Panc1 (cell line): ENCODE measurements at regions not wholly inside any gene's neighbourhood (a gene's known extent, or its start where the extent isn't known, plus 50 kb on each side); places are given as distances from the start of the nearest gene placed in this dataset.

Experiments used
- ATAC-seq: fragments of 200-7000 bp; cut with Tn5 transposase; 2 replicates; pipeline ENCODE4 v1.9.1; 2020; ENCODE audit warnings: mild to moderate bottlenecking, moderate library complexity
- BruUV-seq: library from RNA; stranded (reverse); fragments of 400-500 nt; replicated peaks from 2 replicates; lab custom pipeline; 2021; lab: Mats Ljungman, UMichigan
- CTCF ChIA-PET: fragments of 300-600 bp; sonication (Branson Sonifier 250); formaldehyde crosslinking; loops from one replicate; lab custom pipeline; 2022; ENCODE audit warnings: antibody characterized with exemption; lab: Charles Lee
- POLR2A ChIA-PET: fragments of 300-600 bp; sonication (Branson Sonifier 250); formaldehyde crosslinking; loops from one replicate; lab custom pipeline; 2022; ENCODE audit warnings: antibody characterized with exemption; lab: Charles Lee
- DNase-seq: peaks from one replicate; pipeline ENCODE4 v3.0.0-alpha.2; 2010; ENCODE audit warnings: low read depth, low spot score
- H3K27ac ChIP-seq: 2 replicates; pipeline ENCODE4 v1.5.1; 2011; ENCODE audit warnings: mild to moderate bottlenecking, low read length, inconsistent platforms
- H3K27me3 ChIP-seq: fragments of 200-500 bp; sonication (Bioruptor generic); 2 replicates; pipeline ENCODE4 v1.6.0; 2014; ENCODE audit warnings: low read length, inconsistent platforms; ENCODE audit not compliant: control insufficient read depth, insufficient read depth
- H3K36me3 ChIP-seq: fragments of 200-500 bp; sonication (Bioruptor generic); 2 replicates; pipeline ENCODE4 v1.5.1; 2014; ENCODE audit warnings: inconsistent platforms, mild to moderate bottlenecking, low read length, moderate library complexity; ENCODE audit not compliant: control insufficient read depth, insufficient read depth
- H3K4me1 ChIP-seq: 2 replicates; pipeline ENCODE4 v1.5.1; 2011; ENCODE audit warnings: inconsistent platforms, mild to moderate bottlenecking, low read length, moderate library complexity; ENCODE audit not compliant: control insufficient read depth, insufficient read depth
- H3K4me3 ChIP-seq, 2 experiments: 2 replicates each; pipeline ENCODE4 v1.5.1; 2011 to 2012; ENCODE audit warnings: low read depth in 2 of 2, low read length in 2 of 2, mild to moderate bottlenecking in 2 of 2, inconsistent platforms in 1 of 2, moderate library complexity in 1 of 2
- H3K9me3 ChIP-seq: fragments of 200-500 bp; sonication (Bioruptor generic); 2 replicates; pipeline ENCODE4 v1.5.1; 2014; ENCODE audit warnings: low read depth, mild to moderate bottlenecking, inconsistent platforms, low read length, moderate library complexity; ENCODE audit not compliant: control insufficient read depth, insufficient read depth
- CTCF ChIP-seq: fragments of 450-650 bp; IDR thresholded peaks from 2 replicates; pipeline ENCODE4 v1.5.1; 2017; ENCODE audit warnings: mild to moderate bottlenecking
- POLR2AphosphoS5 ChIP-seq: IDR thresholded peaks from 2 replicates; pipeline ENCODE4 v1.6.1; 2012; ENCODE audit warnings: mild to moderate bottlenecking, low read depth, low read length, moderate library complexity
- REST ChIP-seq, 2 experiments: IDR thresholded peaks; 2 replicates each; pipeline ENCODE4 v1.6.1; 2011 to 2012; ENCODE audit warnings: low read depth in 2 of 2, control low read depth in 1 of 2, low read length in 1 of 2, mild to moderate bottlenecking in 1 of 2, moderate library complexity in 1 of 2; ENCODE audit not compliant: insufficient read depth in 1 of 2
- SIN3A ChIP-seq: IDR thresholded peaks from 2 replicates; pipeline ENCODE4 v1.6.1; 2012; ENCODE audit warnings: low read depth, mild to moderate bottlenecking, low read length, moderate library complexity, borderline replicate concordance; ENCODE audit not compliant: insufficient read depth
- TCF7L2 ChIP-seq: IDR thresholded peaks from 2 replicates; pipeline ENCODE4 v1.6.1; 2011; ENCODE audit warnings: mild to moderate bottlenecking, low read depth, low read length, inconsistent platforms
- in situ Hi-C: cut with HindIII; loops from 2 replicates; pipeline ENCODE4 v1.10.0; 2016; ENCODE audit warnings: low sequenced_read_pairs, low pct_unique_long_range_greater_than_20kb
- intact Hi-C: fragments of 100-400 bp; cut with micrococcal nuclease; formaldehyde crosslinking; loops from one replicate; pipeline ENCODE4 v1.10.0; 2022; ENCODE audit not compliant: unreplicated experiment

GRCh38 chr10:128417826-128418225 is 291.6 kb upstream of the MKI67 start:
- no TSS peak for BruUV-seq
- CTCF ChIA-PET: no interaction called here
- no peak overlapping the region for H3K27ac ChIP-seq
- ATAC-seq (no peak), DNase-seq (no peak)
- in situ Hi-C loops: no loop called here
- no peak overlapping the region for H3K4me3 ChIP-seq
- no peak for TF ChIP-seq SIN3A
- TF ChIP-seq TCF7L2: no peak
- no peak for TF ChIP-seq REST (IDR thresholded peaks at IDR 0.05; ENCODE audit: insufficient read depth in 1 of 2, low read depth in 2 of 2, low read length in 1 of 2)
- TF ChIP-seq CTCF: no peak
- no peak for TF ChIP-seq POLR2AphosphoS5
- POLR2A ChIA-PET: no interaction called here
- H3K4me1 ChIP-seq: no peaks in the 10 kb centered on the region
- H3K27me3 ChIP-seq: peaks cover 5% of the 10 kb centered on the region; the same call in 1 of the 2 replicates
- H3K36me3 ChIP-seq: no peaks in the 10 kb centered on the region
- intact Hi-C loops: no loop called here
- no peaks in the 10 kb centered on the region for H3K9me3 ChIP-seq

GRCh38 chr10:128418819-128419218 is 292.6 kb upstream of the MKI67 start:
- Histone ChIP-seq H3K4me3 (no peak overlapping the region), H3K9me3 (no peaks in the 10 kb centered on the region), H3K27me3 (peaks cover 10% of the 10 kb centered on the region; the same call in 1 of the 2 replicates), H3K36me3 (no peaks in the 10 kb centered on the region), H3K4me1 (no peaks in the 10 kb centered on the region), H3K27ac (no peak overlapping the region)
- POLR2A ChIA-PET: no interaction called here
- ATAC-seq (no peak), DNase-seq (no peak)
- in situ Hi-C loops: no loop called here
- no TSS peak for BruUV-seq
- no peak for TF ChIP-seq CTCF
- TF ChIP-seq REST (IDR thresholded peaks at IDR 0.05; ENCODE audit: insufficient read depth in 1 of 2, low read depth in 2 of 2, low read length in 1 of 2): no peak
- TF ChIP-seq TCF7L2: no peak
- TF ChIP-seq POLR2AphosphoS5: no peak
- no peak for TF ChIP-seq SIN3A
- intact Hi-C loops: no loop called here
- CTCF ChIA-PET: no interaction called here
